COLO829 (cell line): ENCODE measurements at regions not wholly inside any gene's neighbourhood (a gene's known extent, or its start where the extent isn't known, plus 50 kb on each side); places are given as distances from the start of the nearest gene placed in this dataset.

ENCODE experiments used
- DNase-seq: peaks from one replicate; pipeline ENCODE4 v3.0.0; 2012; ENCODE audit warnings: low spot score

- no peak for DNase-seq
Measured at GRCh38 chr10:43735907-43736306, 87.2 kb upstream of the ZNF32 start.

DNA sequence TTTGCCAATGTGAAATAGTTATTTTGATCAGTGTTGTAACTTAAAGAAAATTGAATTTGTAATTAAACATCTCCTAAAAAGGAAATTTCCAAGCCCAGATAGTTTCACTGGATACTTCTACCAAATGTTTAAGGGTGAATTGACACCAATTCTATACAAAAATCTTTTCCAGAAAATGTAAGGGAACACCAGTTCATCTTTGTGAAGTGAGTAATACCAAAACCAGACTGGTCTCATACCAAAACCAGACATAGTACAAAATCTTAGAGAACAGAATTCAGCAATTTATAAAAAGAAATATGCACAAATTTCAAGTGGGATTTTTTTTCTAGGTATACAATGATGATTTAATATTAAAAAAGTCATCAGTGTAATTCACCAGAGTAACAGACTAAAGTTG is 86.0 kb upstream of the ZNF32 start:
- DNase-seq: no peak

DNA sequence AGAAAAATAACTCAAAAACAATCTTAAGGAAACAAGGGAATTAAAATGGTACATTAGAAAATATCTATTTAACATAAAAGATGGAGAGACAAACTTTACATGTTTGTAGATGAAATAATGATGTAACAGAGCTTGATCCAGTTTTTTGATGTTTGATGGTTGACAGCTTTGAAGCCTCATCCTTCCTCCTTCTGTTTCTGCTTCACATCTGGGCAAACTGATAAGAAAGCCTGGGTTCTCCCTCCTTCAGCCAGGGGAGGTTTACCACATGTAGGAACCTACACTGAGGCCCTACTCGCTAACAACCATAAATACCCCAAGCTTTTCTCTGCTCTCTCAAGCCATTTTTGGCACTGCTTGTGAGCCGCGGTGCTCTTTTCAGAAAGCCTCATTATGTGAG is 82.8 kb upstream of the ZNF32 start:
- DNase-seq: no peak

GRCh38 chr10:43728425-43728824 is 79.7 kb upstream of the ZNF32 start:
- DNase-seq: no peak

DNA sequence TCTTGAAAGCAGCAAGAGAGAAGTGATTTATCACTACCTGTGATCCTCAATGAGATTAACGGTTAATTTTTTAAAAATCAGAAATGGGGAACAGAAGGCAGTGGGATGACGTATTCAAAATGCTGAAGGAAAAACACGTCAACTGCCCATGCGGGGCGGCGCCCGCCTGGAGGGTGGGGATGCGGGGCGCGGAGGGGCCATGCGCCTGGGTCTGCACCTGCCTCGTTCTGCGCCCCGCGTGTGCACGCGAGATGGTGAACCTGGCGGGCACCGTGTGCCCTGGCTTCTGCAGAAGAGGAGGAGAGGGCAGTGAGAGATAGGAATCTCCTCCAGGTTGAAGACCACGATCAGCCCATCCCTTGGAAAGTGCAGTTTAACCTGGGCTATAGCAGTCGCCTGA is 79.3 kb upstream of the ZNF32 start:
- DNase-seq: no peak

- no peak for DNase-seq
Measured at GRCh38 chr10:43715334-43715733, 66.7 kb upstream of the ZNF32 start.

DNA sequence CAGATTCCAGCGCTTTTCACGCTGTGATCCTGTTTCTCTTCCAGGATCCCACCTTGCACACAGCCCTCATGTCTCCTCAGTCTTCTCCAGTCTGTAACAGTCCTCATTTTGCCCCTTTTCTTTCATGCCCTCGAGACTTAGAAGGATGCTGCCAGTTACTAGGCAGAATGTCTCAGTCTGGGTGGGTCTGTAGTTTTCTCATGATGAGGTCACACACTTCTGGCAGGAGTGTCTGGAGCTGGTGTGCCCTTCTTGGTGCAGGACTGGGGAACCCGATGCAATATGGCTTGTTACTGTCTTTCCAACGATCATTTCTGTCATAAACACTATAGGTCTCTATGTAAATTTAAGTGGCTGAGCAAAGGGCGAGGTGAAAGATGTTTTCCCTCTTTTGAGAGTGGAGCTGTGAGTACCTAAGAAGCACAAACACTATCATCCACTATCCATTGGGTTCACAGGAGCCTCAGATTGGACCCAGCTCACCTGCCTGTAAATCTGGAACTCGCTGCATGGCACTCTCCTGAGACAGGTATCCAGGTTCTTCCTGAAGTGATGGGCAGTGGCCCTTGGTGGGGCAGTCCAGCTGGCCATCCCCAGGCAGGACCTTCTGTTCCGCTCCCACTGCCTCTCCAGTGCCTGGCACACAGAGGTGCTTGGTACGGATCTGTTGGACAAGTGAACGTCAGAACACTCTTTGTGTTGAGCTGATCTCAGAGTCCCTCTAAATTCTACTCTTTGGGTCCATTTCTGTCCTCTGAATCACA is 64.3 kb upstream of the ZNF32 start:
- DNase-seq: no peak

DNA sequence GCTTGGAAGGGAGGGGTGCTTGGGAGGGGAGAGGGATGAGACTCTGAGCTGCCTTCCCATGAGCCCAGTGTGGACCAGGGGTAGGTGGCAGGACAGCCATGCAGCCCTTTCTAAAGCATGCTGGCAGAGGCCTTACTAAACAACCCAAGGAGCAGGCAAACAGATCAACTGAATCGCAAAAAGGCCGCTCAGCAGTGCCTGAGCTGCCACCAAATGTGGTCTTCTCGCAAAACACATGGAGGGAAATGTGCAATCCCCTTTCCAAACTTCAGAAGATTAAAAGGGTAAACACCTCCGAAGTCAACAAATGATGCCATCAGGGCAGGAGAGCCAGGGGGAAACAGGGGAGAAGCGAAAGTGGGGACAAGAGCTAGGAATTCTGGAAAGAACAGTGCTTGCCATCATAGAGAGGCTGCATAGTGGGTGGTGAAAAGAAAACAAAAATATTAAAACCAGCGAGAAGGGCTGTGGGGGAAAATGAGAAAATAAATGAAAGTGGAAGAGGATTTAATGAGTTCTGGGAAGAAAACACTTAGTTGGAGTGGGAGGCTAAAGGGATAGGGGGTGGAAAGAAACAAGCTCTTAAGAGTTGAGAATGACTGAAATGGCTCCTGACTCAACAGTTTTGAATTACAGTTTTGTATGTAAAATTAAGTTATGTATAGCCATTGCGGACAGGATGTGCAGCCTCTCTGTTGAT is 62.2 kb upstream of the ZNF32 start:
- no peak for DNase-seq

- DNase-seq: no peak
Measured at GRCh38 chr10:43708262-43708661, 59.6 kb upstream of the ZNF32 start.

DNA sequence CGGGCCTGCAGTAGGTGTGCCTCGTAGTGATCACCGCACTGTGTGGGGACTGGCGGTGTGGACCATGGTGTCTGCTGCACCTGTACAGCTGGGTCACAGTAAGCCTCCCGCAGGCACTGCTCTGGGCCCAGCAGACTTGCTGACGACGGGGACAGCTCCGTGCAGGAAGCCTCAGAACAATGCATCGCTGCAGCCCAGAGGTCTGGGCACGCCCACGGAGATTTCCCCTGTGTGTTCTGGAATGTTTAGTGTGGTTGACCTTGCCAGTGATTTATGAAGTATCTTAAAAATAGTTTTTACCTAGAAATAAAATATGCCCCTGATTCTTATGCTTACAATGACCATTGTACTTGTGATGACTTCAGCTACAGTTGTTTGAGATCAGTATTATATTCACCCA is 59.1 kb upstream of the ZNF32 start:
- no peak for DNase-seq

GRCh38 chr10:43706166-43706565 is 57.5 kb upstream of the ZNF32 start:
- no peak for DNase-seq

GRCh38 chr10:43703286-43703685 is 54.6 kb upstream of the ZNF32 start:
- no peak for DNase-seq

GRCh38 chr10:43702936-43703281 is 54.2 kb upstream of the ZNF32 start:
- no peak for DNase-seq

GRCh38 chr10:43702213-43702935 is 53.7 kb upstream of the ZNF32 start:
- DNase-seq: no peak

DNA sequence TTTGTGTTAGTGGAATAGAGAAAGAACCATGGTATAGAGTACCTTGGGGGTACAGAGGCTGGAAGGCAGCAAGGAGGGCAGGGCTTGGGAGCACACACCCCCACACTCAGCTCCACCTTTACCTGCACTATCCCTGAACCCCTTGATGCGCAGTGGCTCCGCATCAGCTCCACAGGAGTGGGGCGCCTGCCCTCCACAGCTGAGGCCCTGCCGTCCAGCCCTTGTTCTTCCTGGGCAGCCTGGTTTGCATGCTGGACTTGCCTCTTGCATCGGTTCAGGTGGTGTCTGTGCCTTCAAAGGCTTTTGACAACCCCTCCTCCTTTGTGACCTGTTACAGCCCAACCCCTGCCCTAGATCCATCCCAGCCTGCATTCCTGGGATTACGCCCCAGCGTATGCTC is 52.6 kb upstream of the ZNF32 start:
- no peak for DNase-seq

- no peak for DNase-seq
Measured at GRCh38 chr10:43700306-43700705, 51.6 kb upstream of the ZNF32 start.

GRCh38 chr10:43699516-43699915 is 50.8 kb upstream of the ZNF32 start:
- no peak for DNase-seq
